ENCODE measurements at regions not wholly inside any gene's neighbourhood (a gene's known extent, or its start where the extent isn't known, plus 50 kb on each side); places are given as distances from the start of the nearest gene placed in this dataset.
A peak's percentile ranks its signal among the peaks of the same experiment; 100 is the strongest.

- Histone ChIP-seq H3K27me3 (ENCODE audit: control insufficient read depth, insufficient read depth, low read length) (peaks cover 68% of the 10 kb centered on the region), H3K4me1 (ENCODE audit: control insufficient read depth, insufficient read depth, low read length) (no peaks in the 10 kb centered on the region), H3K4me3 (ENCODE audit: low read length) (no peak overlapping the region), H3K9me3 (ENCODE audit: control insufficient read depth, low read depth, low read length) (peaks cover 10% of the 10 kb centered on the region), H3K36me3 (ENCODE audit: control insufficient read depth, insufficient read depth, low read length) (no peaks in the 10 kb centered on the region), H3K27ac (ENCODE audit: low read length) (no peak overlapping the region)
- WGBS (ENCODE audit: insufficient coverage, low lambda C conversion rate), result 100% methylated on average over 1 of the region's 5 CpGs
- DNase-seq, result no peak
These were observed 68.9 kb downstream of the NCR2 start for GRCh38 chr6:41404182-41404845.

GRCh38 chr6:41405941-41406727 is 70.7 kb downstream of the NCR2 start:
- H3K4me1 ChIP-seq (ENCODE audit: control insufficient read depth, insufficient read depth, low read length), result no peaks in the 10 kb centered on the region
- no peak overlapping the region for H3K4me3 ChIP-seq (ENCODE audit: low read length)
- peaks cover 10% of the 10 kb centered on the region for H3K9me3 ChIP-seq (ENCODE audit: control insufficient read depth, low read depth, low read length)
- no peak for DNase-seq
- no peaks in the 10 kb centered on the region for H3K36me3 ChIP-seq (ENCODE audit: control insufficient read depth, insufficient read depth, low read length)
- 10% methylated on average over 2 of the region's 15 CpGs for WGBS (ENCODE audit: insufficient coverage, low lambda C conversion rate)
- H3K27me3 ChIP-seq (ENCODE audit: control insufficient read depth, insufficient read depth, low read length), result peaks cover 77% of the 10 kb centered on the region
- no peak overlapping the region for H3K27ac ChIP-seq (ENCODE audit: low read length)

GRCh38 chr6:41406728-41407489 is 71.5 kb downstream of the NCR2 start:
- no peak overlapping the region for H3K27ac ChIP-seq (ENCODE audit: low read length)
- DNase-seq, result peak in 1 of 2 donors; percentile 29
- WGBS (ENCODE audit: insufficient coverage, low lambda C conversion rate), result no CpG with 5 or more reads among the region's 63 CpGs
- peaks cover 81% of the 10 kb centered on the region for H3K27me3 ChIP-seq (ENCODE audit: control insufficient read depth, insufficient read depth, low read length)
- H3K36me3 ChIP-seq (ENCODE audit: control insufficient read depth, insufficient read depth, low read length), result no peaks in the 10 kb centered on the region
- H3K4me1 ChIP-seq (ENCODE audit: control insufficient read depth, insufficient read depth, low read length), result no peaks in the 10 kb centered on the region
- peaks cover 10% of the 10 kb centered on the region for H3K9me3 ChIP-seq (ENCODE audit: control insufficient read depth, low read depth, low read length)
- no peak overlapping the region for H3K4me3 ChIP-seq (ENCODE audit: low read length)

GRCh38 chr6:41408576-41408975 is 73.2 kb downstream of the NCR2 start:
- H3K9me3 ChIP-seq (ENCODE audit: control insufficient read depth, low read depth, low read length), result peaks cover 10% of the 10 kb centered on the region
- no peaks in the 10 kb centered on the region for H3K36me3 ChIP-seq (ENCODE audit: control insufficient read depth, insufficient read depth, low read length)
- H3K27ac ChIP-seq (ENCODE audit: low read length), result no peak overlapping the region
- WGBS (ENCODE audit: insufficient coverage, low lambda C conversion rate), result no CpG with 5 or more reads among the region's 20 CpGs
- H3K4me1 ChIP-seq (ENCODE audit: control insufficient read depth, insufficient read depth, low read length), result no peaks in the 10 kb centered on the region
- DNase-seq, result no peak
- no peak overlapping the region for H3K4me3 ChIP-seq (ENCODE audit: low read length)
- H3K27me3 ChIP-seq (ENCODE audit: control insufficient read depth, insufficient read depth, low read length), result peaks cover 85% of the 10 kb centered on the region

- H3K36me3 ChIP-seq (ENCODE audit: control insufficient read depth, insufficient read depth, low read length), result no peaks in the 10 kb centered on the region
- no peak overlapping the region for H3K27ac ChIP-seq (ENCODE audit: low read length)
- peaks cover 10% of the 10 kb centered on the region for H3K9me3 ChIP-seq (ENCODE audit: control insufficient read depth, low read depth, low read length)
- no peaks in the 10 kb centered on the region for H3K4me1 ChIP-seq (ENCODE audit: control insufficient read depth, insufficient read depth, low read length)
- no CpG with 5 or more reads among the region's 29 CpGs for WGBS (ENCODE audit: insufficient coverage, low lambda C conversion rate)
- H3K27me3 ChIP-seq (ENCODE audit: control insufficient read depth, insufficient read depth, low read length), result peaks cover 85% of the 10 kb centered on the region
- no peak overlapping the region for H3K4me3 ChIP-seq (ENCODE audit: low read length)
- DNase-seq, result no peak
These were observed 73.6 kb downstream of the NCR2 start for GRCh38 chr6:41408982-41409381.

GRCh38 chr6:41409489-41409888 is 74.1 kb downstream of the NCR2 start:
- no peaks in the 10 kb centered on the region for H3K36me3 ChIP-seq (ENCODE audit: control insufficient read depth, insufficient read depth, low read length)
- no peak overlapping the region for H3K4me3 ChIP-seq (ENCODE audit: low read length)
- peaks cover 83% of the 10 kb centered on the region for H3K27me3 ChIP-seq (ENCODE audit: control insufficient read depth, insufficient read depth, low read length)
- no peak overlapping the region for H3K27ac ChIP-seq (ENCODE audit: low read length)
- no peaks in the 10 kb centered on the region for H3K4me1 ChIP-seq (ENCODE audit: control insufficient read depth, insufficient read depth, low read length)
- no CpG with 5 or more reads among the region's 5 CpGs for WGBS (ENCODE audit: insufficient coverage, low lambda C conversion rate)
- DNase-seq, result no peak
- H3K9me3 ChIP-seq (ENCODE audit: control insufficient read depth, low read depth, low read length), result peaks cover 10% of the 10 kb centered on the region

- no CpG with 5 or more reads among the region's 5 CpGs for WGBS (ENCODE audit: insufficient coverage, low lambda C conversion rate)
- Histone ChIP-seq H3K4me3 (ENCODE audit: low read length) (no peak overlapping the region), H3K4me1 (ENCODE audit: control insufficient read depth, insufficient read depth, low read length) (no peaks in the 10 kb centered on the region), H3K27ac (ENCODE audit: low read length) (no peak overlapping the region), H3K9me3 (ENCODE audit: control insufficient read depth, low read depth, low read length) (peaks cover 8% of the 10 kb centered on the region), H3K36me3 (ENCODE audit: control insufficient read depth, insufficient read depth, low read length) (no peaks in the 10 kb centered on the region), H3K27me3 (ENCODE audit: control insufficient read depth, insufficient read depth, low read length) (peaks cover 80% of the 10 kb centered on the region)
- no peak for DNase-seq
These were observed 76.6 kb downstream of the NCR2 start for GRCh38 chr6:41411961-41412360.

GRCh38 chr6:41413250-41413649 is 77.8 kb downstream of the NCR2 start:
- peaks cover 72% of the 10 kb centered on the region for H3K27me3 ChIP-seq (ENCODE audit: control insufficient read depth, insufficient read depth, low read length)
- no peaks in the 10 kb centered on the region for H3K4me1 ChIP-seq (ENCODE audit: control insufficient read depth, insufficient read depth, low read length)
- WGBS (ENCODE audit: insufficient coverage, low lambda C conversion rate), result no CpG with 5 or more reads among the region's 11 CpGs
- H3K36me3 ChIP-seq (ENCODE audit: control insufficient read depth, insufficient read depth, low read length), result no peaks in the 10 kb centered on the region
- no peak for DNase-seq
- H3K4me3 ChIP-seq (ENCODE audit: low read length), result no peak overlapping the region
- H3K9me3 ChIP-seq (ENCODE audit: control insufficient read depth, low read depth, low read length), result peaks cover 6% of the 10 kb centered on the region
- H3K27ac ChIP-seq (ENCODE audit: low read length), result no peak overlapping the region

GRCh38 chr6:41416501-41416837 is 81.1 kb downstream of the NCR2 start:
- DNase-seq, result no peak
- no peaks in the 10 kb centered on the region for H3K36me3 ChIP-seq (ENCODE audit: control insufficient read depth, insufficient read depth, low read length)
- H3K27ac ChIP-seq (ENCODE audit: low read length), result no peak overlapping the region
- no CpG with 5 or more reads among the region's 6 CpGs for WGBS (ENCODE audit: insufficient coverage, low lambda C conversion rate)
- H3K27me3 ChIP-seq (ENCODE audit: control insufficient read depth, insufficient read depth, low read length), result peaks cover 50% of the 10 kb centered on the region
- H3K9me3 ChIP-seq (ENCODE audit: control insufficient read depth, low read depth, low read length), result peaks cover 3% of the 10 kb centered on the region
- no peak overlapping the region for H3K4me3 ChIP-seq (ENCODE audit: low read length)
- H3K4me1 ChIP-seq (ENCODE audit: control insufficient read depth, insufficient read depth, low read length), result peaks cover 3% of the 10 kb centered on the region

GRCh38 chr6:41418741-41419140 is 83.3 kb downstream of the NCR2 start:
- peak in 1 of 2 donors; percentile 63 for DNase-seq
- Histone ChIP-seq H3K9me3 (ENCODE audit: control insufficient read depth, low read depth, low read length) (peaks cover 3% of the 10 kb centered on the region), H3K36me3 (ENCODE audit: control insufficient read depth, insufficient read depth, low read length) (no peaks in the 10 kb centered on the region), H3K27ac (ENCODE audit: low read length) (no peak overlapping the region), H3K27me3 (ENCODE audit: control insufficient read depth, insufficient read depth, low read length) (peaks cover 31% of the 10 kb centered on the region), H3K4me3 (ENCODE audit: low read length) (no peak overlapping the region), H3K4me1 (ENCODE audit: control insufficient read depth, insufficient read depth, low read length) (peaks cover 3% of the 10 kb centered on the region)
- WGBS (ENCODE audit: insufficient coverage, low lambda C conversion rate), result no CpG with 5 or more reads among the region's 2 CpGs
